ENCODE measurements at regions not wholly inside any gene's neighbourhood (a gene's known extent, or its start where the extent isn't known, plus 50 kb on each side); places are given as distances from the start of the nearest gene placed in this dataset.

- no peak overlapping the region for H3K9ac ChIP-seq (ENCODE audit: extremely low read depth, low read length, poor library complexity, severe bottlenecking)
- H3K27ac ChIP-seq (ENCODE audit: low read depth, low read length): no peak overlapping the region
- no peaks in the 10 kb centered on the region for H3K36me3 ChIP-seq (ENCODE audit: control insufficient read depth, insufficient read depth, low read length)
- peaks cover 21% of the 10 kb centered on the region for H3K4me1 Mint-ChIP-seq
- H3K27me3 ChIP-seq (ENCODE audit: control insufficient read depth, insufficient read depth, low read length, poor library complexity, severe bottlenecking): no peaks in the 10 kb centered on the region
- H3K9me3 Mint-ChIP-seq: no peaks in the 10 kb centered on the region
- H3K4me1 ChIP-seq (ENCODE audit: control insufficient read depth, insufficient read depth, low read length): peaks cover 4% of the 10 kb centered on the region
- no peaks in the 10 kb centered on the region for H3K36me3 Mint-ChIP-seq (ENCODE audit: low read depth)
- H3K4me3 ChIP-seq (ENCODE audit: low read length): no peak overlapping the region
- peak; percentile 25 for TF ChIP-seq CTCF (conservative IDR thresholded peaks at IDR 0.05)
- no peak overlapping the region for H3K4me3 Mint-ChIP-seq
- DNase-seq: peak; percentile 91
- 80 to 85% methylated on average over 1 to 4 of the region's 4 CpGs for WGBS, 2 experiments (ENCODE audit: insufficient coverage in 1 of 2, insufficient read length in 1 of 2)
- peaks cover 21% of the 10 kb centered on the region for H3K27me3 Mint-ChIP-seq (ENCODE audit: insufficient read depth)
- H3K9me3 ChIP-seq (ENCODE audit: control insufficient read depth, low read length): no peaks in the 10 kb centered on the region
- no peak overlapping the region for H3K27ac Mint-ChIP-seq
These were observed 156.1 kb upstream of the LRFN2 start for GRCh38 chr6:40743226-40743625.

DNA sequence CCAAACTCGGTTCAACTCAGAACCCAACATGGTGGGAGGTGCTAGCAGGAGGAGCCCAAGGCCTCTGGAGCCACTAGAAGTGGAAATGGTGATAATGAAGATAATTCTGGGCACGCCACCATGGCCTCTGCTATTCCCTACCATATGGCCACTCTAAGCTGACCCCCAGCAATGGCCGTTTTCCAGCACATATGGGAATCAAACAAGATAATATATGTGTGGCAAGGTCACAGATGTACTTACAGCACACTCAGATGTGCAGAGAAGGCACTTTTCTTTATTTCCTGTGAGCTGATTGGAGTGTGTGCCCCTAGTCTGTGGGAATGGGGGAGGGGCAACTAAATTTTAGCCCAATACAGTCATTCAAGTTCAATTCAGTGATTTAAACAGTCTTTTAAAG is 153.4 kb upstream of the LRFN2 start:
- Histone ChIP-seq H3K36me3 (ENCODE audit: control insufficient read depth, insufficient read depth, low read length) (no peaks in the 10 kb centered on the region), H3K4me1 (ENCODE audit: control insufficient read depth, insufficient read depth, low read length) (peaks cover 4% of the 10 kb centered on the region), H3K4me3 (ENCODE audit: low read length) (no peak overlapping the region), H3K27ac (ENCODE audit: low read depth, low read length) (no peak overlapping the region), H3K9ac (ENCODE audit: extremely low read depth, low read length, poor library complexity, severe bottlenecking) (no peak overlapping the region), H3K9me3 (ENCODE audit: control insufficient read depth, low read length) (no peaks in the 10 kb centered on the region), H3K27me3 (ENCODE audit: control insufficient read depth, insufficient read depth, low read length, poor library complexity, severe bottlenecking) (peaks cover 5% of the 10 kb centered on the region)
- H3K27ac Mint-ChIP-seq: no peak overlapping the region
- H3K4me3 Mint-ChIP-seq: no peak overlapping the region
- H3K36me3 Mint-ChIP-seq (ENCODE audit: low read depth): no peaks in the 10 kb centered on the region
- H3K9me3 Mint-ChIP-seq: no peaks in the 10 kb centered on the region
- 82 to 83% methylated on average over 1 to 3 of the region's 3 CpGs for WGBS, 2 experiments (ENCODE audit: insufficient coverage in 1 of 2, insufficient read length in 1 of 2)
- TF ChIP-seq CTCF (conservative IDR thresholded peaks at IDR 0.05): no peak
- peaks cover 16% of the 10 kb centered on the region for H3K27me3 Mint-ChIP-seq (ENCODE audit: insufficient read depth)
- H3K4me1 Mint-ChIP-seq: peaks cover 21% of the 10 kb centered on the region
- DNase-seq: no peak

DNA sequence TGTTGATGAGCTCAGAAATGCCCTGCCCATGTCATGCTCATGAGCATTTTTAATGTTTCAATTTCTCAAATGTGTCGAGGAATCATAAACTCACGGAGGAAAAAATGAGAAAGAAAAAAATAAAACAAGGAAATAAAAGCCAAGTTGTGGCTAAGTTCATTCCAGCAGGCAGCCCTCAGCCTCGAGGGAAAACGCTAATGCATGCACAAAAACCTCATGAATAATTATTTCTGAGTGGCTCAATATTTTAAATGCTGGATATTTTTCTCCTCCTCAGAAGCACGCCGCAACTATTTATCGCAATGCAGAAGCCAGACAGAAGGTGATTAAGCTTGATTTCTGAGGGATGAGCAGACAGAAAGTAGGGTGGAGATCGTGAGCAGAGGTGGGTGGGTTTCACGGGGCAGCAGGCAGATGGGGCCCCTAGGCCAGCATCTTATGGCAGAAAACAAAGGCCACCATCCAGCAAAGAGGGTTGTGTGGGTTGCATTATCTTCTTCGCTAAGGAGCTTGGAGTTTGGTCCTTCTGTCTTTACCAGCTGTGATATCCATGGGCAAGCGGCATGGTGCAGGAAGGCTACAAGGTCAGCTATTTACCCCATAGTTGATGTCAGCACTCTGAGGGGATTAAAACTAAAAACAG is 151.5 kb upstream of the LRFN2 start:
- no peaks in the 10 kb centered on the region for H3K9me3 Mint-ChIP-seq
- WGBS, 2 experiments (ENCODE audit: insufficient coverage in 1 of 2, insufficient read length in 1 of 2): 92 to 94% methylated on average over 9 to 11 of the region's 11 CpGs
- no peak overlapping the region for H3K27ac Mint-ChIP-seq

More for the DNA sequence above, 151.5 kb upstream of the LRFN2 start:
- Histone ChIP-seq H3K4me3 (ENCODE audit: low read length) (no peak overlapping the region), H3K36me3 (ENCODE audit: control insufficient read depth, insufficient read depth, low read length) (no peaks in the 10 kb centered on the region), H3K27me3 (ENCODE audit: control insufficient read depth, insufficient read depth, low read length, poor library complexity, severe bottlenecking) (peaks cover 5% of the 10 kb centered on the region), H3K9me3 (ENCODE audit: control insufficient read depth, low read length) (no peaks in the 10 kb centered on the region), H3K4me1 (ENCODE audit: control insufficient read depth, insufficient read depth, low read length) (no peaks in the 10 kb centered on the region), H3K9ac (ENCODE audit: extremely low read depth, low read length, poor library complexity, severe bottlenecking) (no peak overlapping the region), H3K27ac (ENCODE audit: low read depth, low read length) (no peak overlapping the region)
- Mint-ChIP-seq H3K4me3 (no peak overlapping the region), H3K27me3 (ENCODE audit: insufficient read depth) (peaks cover 20% of the 10 kb centered on the region), H3K36me3 (ENCODE audit: low read depth) (no peaks in the 10 kb centered on the region), H3K4me1 (peaks cover 7% of the 10 kb centered on the region)
- no peak for TF ChIP-seq CTCF (conservative IDR thresholded peaks at IDR 0.05)
- no peak for DNase-seq
